Effector memory CD8-positive, alpha-beta T cell (primary cell): ENCODE measurements at regions not wholly inside any gene's neighbourhood (a gene's known extent, or its start where the extent isn't known, plus 50 kb on each side); places are given as distances from the start of the nearest gene placed in this dataset.
A peak's percentile ranks its signal among the peaks of the same experiment; 100 is the strongest.
"Not testable (repeated sequence)": the region's sequence is repeated elsewhere in the genome, so short reads cannot be mapped to it uniquely, and the experiment has no call there.

ENCODE experiments used
- ATAC-seq: fragments of 150-1000 bp; cut with Tn5 transposase; replicated peaks from 2 replicates; pipeline ENCODE4 v1.10.0; 2021; ENCODE audit warnings: mild to moderate bottlenecking, moderate library complexity
- DNase-seq, 3 experiments: peaks; one replicate each; pipeline ENCODE4 v3.0.0; 2021
- H3K27ac Mint-ChIP-seq, 2 donors: one replicate each; pipeline ENCODE4 v1.8.0; 2022; ENCODE audit warnings: mild to moderate bottlenecking in 2 of 2, mixed read lengths in 2 of 2, moderate library complexity in 2 of 2
- H3K27me3 Mint-ChIP-seq, 2 donors: one replicate each; pipeline ENCODE4 v1.8.0; 2022; ENCODE audit warnings: mixed read lengths in 2 of 2
- H3K36me3 Mint-ChIP-seq: one replicate; pipeline ENCODE4 v1.8.0; 2022; ENCODE audit warnings: mild to moderate bottlenecking, moderate library complexity, mixed read lengths; ENCODE audit not compliant: insufficient read depth
- H3K4me1 Mint-ChIP-seq, 2 donors: one replicate each; pipeline ENCODE4 v1.8.0; 2022; ENCODE audit warnings: low read depth in 2 of 2, mixed read lengths in 2 of 2
- H3K4me3 Mint-ChIP-seq, 2 donors: one replicate each; pipeline ENCODE4 v1.8.0; 2022; ENCODE audit warnings: mild to moderate bottlenecking in 2 of 2, mixed read lengths in 2 of 2, moderate library complexity in 2 of 2
- H3K9me3 Mint-ChIP-seq, 2 donors: one replicate each; pipeline ENCODE4 v1.8.0; 2022; ENCODE audit warnings: mixed read lengths in 2 of 2

DNA sequence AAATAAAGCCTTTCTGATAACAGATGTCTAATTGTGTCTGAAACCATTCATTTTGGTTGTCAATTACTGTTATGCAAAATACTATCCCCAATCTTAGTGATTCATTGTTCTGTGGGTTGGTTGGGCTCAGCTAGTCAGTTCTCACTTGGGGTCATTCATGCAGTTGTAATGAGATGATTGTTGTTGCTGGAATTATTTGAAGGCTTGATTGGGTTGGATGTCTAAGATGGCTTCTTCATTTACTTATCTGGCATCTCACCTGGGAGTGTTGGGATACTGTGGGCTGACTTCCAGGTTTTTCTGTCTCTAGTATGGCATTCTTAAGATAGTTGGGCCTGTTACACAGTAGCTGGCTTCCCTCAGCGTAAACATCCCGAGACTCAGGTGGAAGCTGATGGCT is 217.8 kb upstream of the B3GALT2 start:
- H3K9me3 Mint-ChIP-seq: no peaks in the 10 kb centered on the region

GRCh38 chr1:193402977-193403376 is 216.6 kb upstream of the B3GALT2 start:
- no peak for DNase-seq
- Mint-ChIP-seq H3K27me3 (no peaks in the 10 kb centered on the region), H3K9me3 (no peaks in the 10 kb centered on the region), H3K36me3 (no peaks in the 10 kb centered on the region), H3K4me3 (no peak overlapping the region), H3K4me1 (peaks cover 7 to 9% of the 10 kb centered on the region in 2 donors), H3K27ac (no peak overlapping the region)
- no peak for ATAC-seq

More for the DNA sequence above, 217.8 kb upstream of the B3GALT2 start:
- Mint-ChIP-seq H3K4me3 (no peak overlapping the region), H3K4me1 (peaks cover 7 to 10% of the 10 kb centered on the region in 2 donors), H3K27me3 (no peaks in the 10 kb centered on the region), H3K36me3 (no peaks in the 10 kb centered on the region), H3K27ac (no peak overlapping the region)
- ATAC-seq (no peak), DNase-seq (no peak)

DNA sequence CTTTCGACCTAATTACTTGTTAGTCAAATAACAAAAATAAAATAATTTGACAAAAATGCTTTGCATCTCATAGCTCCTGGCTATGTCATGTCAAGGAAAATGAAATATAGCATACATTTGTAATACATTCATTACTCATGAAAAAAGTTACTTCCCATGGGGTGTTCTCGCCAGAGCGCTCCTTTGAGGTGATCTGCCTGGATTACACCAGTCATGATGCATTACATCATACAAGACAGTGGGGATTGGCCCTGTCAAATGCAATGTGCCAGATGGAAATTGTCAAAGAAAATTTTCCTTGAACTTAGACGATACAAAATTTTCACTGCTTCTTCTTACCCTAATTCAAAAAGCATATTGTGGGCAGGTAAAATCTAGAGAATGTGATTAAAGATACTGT is 215.6 kb upstream of the B3GALT2 start:
- peaks cover 5 to 6% of the 10 kb centered on the region in 2 donors for H3K4me1 Mint-ChIP-seq
- no peaks in the 10 kb centered on the region for H3K27me3 Mint-ChIP-seq
- H3K4me3 Mint-ChIP-seq: no peak overlapping the region
- ATAC-seq (no peak), DNase-seq (no peak)
- H3K9me3 Mint-ChIP-seq: no peaks in the 10 kb centered on the region
- no peak overlapping the region for H3K27ac Mint-ChIP-seq
- H3K36me3 Mint-ChIP-seq: no peaks in the 10 kb centered on the region

- no peaks in the 10 kb centered on the region for H3K4me1 Mint-ChIP-seq
- H3K9me3 Mint-ChIP-seq: no peaks in the 10 kb centered on the region
- ATAC-seq: no peak
- no peaks in the 10 kb centered on the region for H3K36me3 Mint-ChIP-seq
- no peak overlapping the region for H3K27ac Mint-ChIP-seq
- no peak for DNase-seq
- no peak overlapping the region for H3K4me3 Mint-ChIP-seq
- no peaks in the 10 kb centered on the region for H3K27me3 Mint-ChIP-seq
Observed at GRCh38 chr1:193394336-193394735, 207.9 kb upstream of the B3GALT2 start.

- Mint-ChIP-seq H3K4me1 (no peaks in the 10 kb centered on the region), H3K27ac (no peak overlapping the region), H3K4me3 (no peak overlapping the region), H3K9me3 (no peaks in the 10 kb centered on the region), H3K27me3 (no peaks in the 10 kb centered on the region), H3K36me3 (no peaks in the 10 kb centered on the region)
- ATAC-seq (no peak), DNase-seq (no peak)
Observed at GRCh38 chr1:193392686-193393085, 206.3 kb upstream of the B3GALT2 start.

DNA sequence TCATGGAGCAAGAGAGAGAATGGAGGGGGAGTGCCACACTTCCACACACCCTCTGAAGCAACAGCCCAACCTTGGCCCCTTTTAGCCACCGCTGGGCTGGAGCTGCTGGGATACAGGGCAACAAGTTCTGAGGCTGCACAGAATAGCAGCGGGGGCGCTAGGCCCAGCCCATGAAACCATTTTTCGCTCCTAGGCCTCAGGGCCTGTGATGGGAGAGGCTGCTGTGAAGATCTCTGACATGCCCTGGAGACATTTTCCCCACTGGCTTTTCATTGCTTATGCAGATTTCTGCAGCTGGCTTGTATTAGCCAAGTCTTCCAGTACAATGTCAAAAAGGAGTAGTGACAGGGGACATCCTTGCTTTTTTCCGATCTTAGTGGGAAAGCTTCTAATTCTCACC is 202.3 kb upstream of the B3GALT2 start:
- Mint-ChIP-seq H3K4me3 (no peak overlapping the region), H3K36me3 (no peaks in the 10 kb centered on the region), H3K27me3 (no peaks in the 10 kb centered on the region), H3K9me3 (no peaks in the 10 kb centered on the region), H3K27ac (peak overlapping the region in 1 of 2 donors; percentile 10), H3K4me1 (no peaks in the 10 kb centered on the region)
- ATAC-seq (no peak), DNase-seq (no peak)

- Mint-ChIP-seq H3K27ac (peak overlapping the region in 1 of 2 donors; percentile 10), H3K4me3 (no peak overlapping the region), H3K36me3 (no peaks in the 10 kb centered on the region), H3K27me3 (no peaks in the 10 kb centered on the region), H3K4me1 (no peaks in the 10 kb centered on the region), H3K9me3 (no peaks in the 10 kb centered on the region)
- ATAC-seq (no peak), DNase-seq (no peak)
Observed at GRCh38 chr1:193388165-193388564, 201.8 kb upstream of the B3GALT2 start.

DNA sequence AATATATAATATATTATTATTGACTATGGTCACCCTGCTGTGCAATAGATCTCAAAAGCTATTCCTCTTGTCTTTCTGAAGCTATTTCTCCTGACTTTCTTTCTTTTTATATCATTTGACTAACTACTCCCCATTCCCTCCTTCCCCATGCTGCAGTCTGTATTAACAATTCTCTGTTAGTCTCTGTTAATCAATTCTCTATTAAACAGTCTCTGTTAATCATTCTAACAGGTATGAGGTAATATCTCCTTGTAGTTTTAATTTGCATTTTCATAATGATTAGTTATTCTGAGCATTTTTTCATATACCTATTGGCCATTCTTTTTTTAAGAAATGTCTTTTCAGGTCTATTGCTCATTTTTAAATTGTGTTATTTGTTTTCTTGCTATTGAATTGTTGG is 201.0 kb upstream of the B3GALT2 start:
- H3K4me1 Mint-ChIP-seq: no peaks in the 10 kb centered on the region
- no peaks in the 10 kb centered on the region for H3K36me3 Mint-ChIP-seq
- H3K4me3 Mint-ChIP-seq: no peak overlapping the region
- no peak for DNase-seq
- no peaks in the 10 kb centered on the region for H3K27me3 Mint-ChIP-seq
- no peak overlapping the region for H3K27ac Mint-ChIP-seq
- no peak for ATAC-seq
- H3K9me3 Mint-ChIP-seq: no peaks in the 10 kb centered on the region

DNA sequence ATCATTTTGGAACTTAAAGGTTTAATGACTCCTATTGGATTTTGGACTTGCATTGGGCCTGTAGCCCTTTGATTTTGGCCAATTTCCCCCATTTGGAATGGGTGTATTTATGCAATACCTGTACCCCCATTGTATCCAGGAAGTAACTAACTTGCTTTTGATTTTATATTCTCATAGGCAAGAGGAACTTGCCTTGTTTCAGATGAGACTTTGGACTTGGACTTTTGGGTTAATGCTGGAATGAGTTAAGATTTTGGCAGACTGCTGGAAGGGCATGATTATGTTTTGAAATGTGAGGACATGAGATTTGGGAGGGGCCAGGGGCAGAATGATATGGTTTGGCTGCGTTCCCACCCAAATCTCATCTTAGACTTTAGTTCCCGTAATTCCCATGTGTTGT is 192.0 kb upstream of the B3GALT2 start:
- DNase-seq, ATAC-seq, H3K27me3 Mint-ChIP-seq, H3K27ac Mint-ChIP-seq, H3K4me1 Mint-ChIP-seq, H3K36me3 Mint-ChIP-seq, H3K4me3 Mint-ChIP-seq, H3K9me3 Mint-ChIP-seq: not testable (repeated sequence)

DNA sequence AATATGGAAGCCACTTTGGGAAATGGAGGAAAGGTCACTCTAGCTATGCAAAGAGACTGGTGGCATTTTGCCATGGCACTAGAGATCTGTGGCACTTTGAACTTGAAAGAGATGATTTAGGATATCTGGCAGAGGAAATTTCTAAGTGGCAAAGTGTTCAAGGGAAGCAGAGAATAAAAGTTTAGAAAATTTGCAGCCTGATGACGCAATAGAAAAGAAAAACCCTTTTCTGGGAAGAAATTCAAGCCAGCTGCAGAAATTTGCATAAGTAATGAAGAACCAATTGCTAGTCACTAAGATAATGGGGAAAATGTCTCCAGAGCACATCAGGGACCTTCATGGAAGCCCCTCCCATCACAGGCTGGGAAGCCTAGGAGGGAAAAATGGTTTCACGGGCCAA is 191.1 kb upstream of the B3GALT2 start:
- H3K4me3 Mint-ChIP-seq: no peak overlapping the region

DNA sequence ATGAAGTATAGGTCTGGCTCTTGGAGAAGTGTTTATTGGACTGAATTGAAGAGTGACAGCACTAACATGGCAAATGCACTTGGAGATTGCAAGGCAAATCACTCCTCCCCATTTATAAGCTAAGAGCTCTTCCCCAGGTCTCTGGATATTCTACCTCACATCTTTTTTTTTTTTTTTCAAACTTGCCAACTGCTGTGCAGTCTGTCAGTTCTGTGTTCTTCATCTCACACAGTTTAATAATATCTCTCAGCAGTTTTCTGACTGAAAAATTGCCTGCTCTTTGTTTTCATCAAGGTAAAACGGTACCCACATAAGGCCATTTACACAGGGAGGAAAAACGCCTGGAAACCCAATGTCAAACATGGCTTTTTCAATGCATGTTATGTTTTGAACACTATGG is 186.1 kb upstream of the B3GALT2 start:
- Mint-ChIP-seq H3K4me1 (peaks cover 5 to 8% of the 10 kb centered on the region in 2 donors), H3K36me3 (no peaks in the 10 kb centered on the region), H3K9me3 (no peaks in the 10 kb centered on the region), H3K4me3 (no peak overlapping the region), H3K27ac (no peak overlapping the region), H3K27me3 (no peaks in the 10 kb centered on the region)
- DNase-seq (no peak), ATAC-seq (no peak)

More for the DNA sequence above, 191.1 kb upstream of the B3GALT2 start:
- H3K27me3 Mint-ChIP-seq: no peaks in the 10 kb centered on the region
- H3K4me1 Mint-ChIP-seq: peaks cover 0 to 1% of the 10 kb centered on the region in 2 donors
- H3K27ac Mint-ChIP-seq: no peak overlapping the region
- no peaks in the 10 kb centered on the region for H3K36me3 Mint-ChIP-seq
- ATAC-seq (no peak), DNase-seq (no peak)
- no peaks in the 10 kb centered on the region for H3K9me3 Mint-ChIP-seq

GRCh38 chr1:193368302-193368701 is 181.9 kb upstream of the B3GALT2 start:
- no peak for DNase-seq
- ATAC-seq: peak; percentile 35
- H3K27me3 Mint-ChIP-seq: no peaks in the 10 kb centered on the region
- H3K27ac Mint-ChIP-seq: peak overlapping the region; percentile 16 to 91
- no peaks in the 10 kb centered on the region for H3K36me3 Mint-ChIP-seq
- peak overlapping the region; percentile 71 for H3K4me3 Mint-ChIP-seq
- no peaks in the 10 kb centered on the region for H3K9me3 Mint-ChIP-seq
- peaks cover 5 to 8% of the 10 kb centered on the region in 2 donors for H3K4me1 Mint-ChIP-seq

DNA sequence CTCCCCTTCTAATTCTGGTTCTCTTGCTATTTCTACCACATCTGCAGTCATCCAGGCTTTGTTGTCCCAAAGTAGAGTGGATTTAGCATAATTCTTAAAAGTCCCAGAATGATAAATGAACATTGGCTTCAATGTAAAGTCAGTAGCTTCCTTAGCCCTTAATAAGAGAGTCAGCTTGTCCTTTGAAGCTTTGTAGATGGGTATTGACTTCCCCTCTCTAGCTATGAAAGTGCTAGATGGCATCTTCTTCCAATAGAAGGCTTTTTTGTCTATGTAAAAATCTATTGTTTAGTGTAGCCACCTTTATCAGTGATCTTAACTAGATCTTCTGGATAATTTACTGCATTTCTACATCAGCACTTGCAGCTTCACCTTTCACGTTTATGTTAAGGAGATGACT is 181.4 kb upstream of the B3GALT2 start:
- ATAC-seq: peak; percentile 41
- H3K36me3 Mint-ChIP-seq: no peaks in the 10 kb centered on the region
- peak overlapping the region in 1 of 2 donors; percentile 91 for H3K27ac Mint-ChIP-seq
- no peaks in the 10 kb centered on the region for H3K27me3 Mint-ChIP-seq
- peaks cover 5 to 8% of the 10 kb centered on the region in 2 donors for H3K4me1 Mint-ChIP-seq
- DNase-seq: no peak
- H3K4me3 Mint-ChIP-seq: peak overlapping the region; percentile 71
- no peaks in the 10 kb centered on the region for H3K9me3 Mint-ChIP-seq

DNA sequence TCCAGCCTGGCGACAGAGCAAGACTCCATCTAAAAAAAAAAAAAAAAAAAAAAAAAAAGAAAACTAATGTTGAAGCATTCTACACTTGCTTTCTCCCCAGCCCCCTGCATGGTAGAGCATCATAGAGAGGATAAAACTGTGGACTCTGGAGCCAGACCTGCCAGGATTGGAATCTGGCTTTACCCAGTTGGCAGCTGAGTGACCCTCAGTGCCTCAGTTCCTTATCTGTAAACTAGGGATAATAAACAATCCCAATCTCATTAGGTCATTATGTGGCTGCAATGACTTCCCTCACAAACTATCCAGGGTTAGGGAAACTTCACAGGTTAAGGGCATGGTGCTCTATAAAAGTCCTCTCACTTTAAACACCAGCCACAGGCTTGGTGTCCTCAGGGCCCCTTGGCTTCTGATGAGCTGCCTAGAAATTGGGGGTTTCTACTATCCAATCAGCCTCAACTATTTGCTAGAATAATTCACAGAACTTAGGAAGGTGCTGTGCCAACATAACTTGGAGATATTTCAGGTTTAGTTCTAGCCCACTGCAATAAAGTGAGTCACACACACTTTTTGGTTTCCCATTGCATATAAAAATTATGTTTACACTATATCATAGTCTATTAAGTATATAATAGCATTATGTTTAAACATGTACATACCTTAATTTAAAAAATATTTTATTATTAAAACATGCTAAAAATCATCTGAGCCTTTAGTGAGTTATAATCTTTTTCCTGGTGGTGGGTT is 180.5 kb upstream of the B3GALT2 start:
- Mint-ChIP-seq H3K36me3 (no peaks in the 10 kb centered on the region), H3K4me1 (peaks cover 5 to 8% of the 10 kb centered on the region in 2 donors), H3K27me3 (peaks cover 0 to under 1% of the 10 kb centered on the region in 2 donors), H3K9me3 (no peaks in the 10 kb centered on the region), H3K4me3 (no peak overlapping the region), H3K27ac (no peak overlapping the region)
- ATAC-seq: no peak
- DNase-seq: no peak
